ENCODE measurements at regions not wholly inside any gene's neighbourhood (a gene's known extent, or its start where the extent isn't known, plus 50 kb on each side); places are given as distances from the start of the nearest gene placed in this dataset.

- TF ChIP-seq ZBTB4 (CRISPR knock-in tag; IDR thresholded peaks at IDR 0.05; ENCODE audit: borderline replicate concordance) (no peak), KLF13 (CRISPR knock-in tag; IDR thresholded peaks at IDR 0.05) (no peak), DZIP1 (CRISPR knock-in tag; IDR thresholded peaks at IDR 0.05) (no peak), ZNF816 (CRISPR knock-in tag; IDR thresholded peaks at IDR 0.05; ENCODE audit: borderline replicate concordance) (no peak), ZNF335 (CRISPR knock-in tag; IDR thresholded peaks at IDR 0.05) (no peak), GATAD2A (CRISPR knock-in tag; IDR thresholded peaks at IDR 0.05) (no peak), ZNF329 (CRISPR knock-in tag; IDR thresholded peaks at IDR 0.05; ENCODE audit: low read depth) (no peak), ZNF263 (CRISPR knock-in tag; IDR thresholded peaks at IDR 0.05) (no peak)
Observed at GRCh38 chr10:11687779-11688447, 54.3 kb upstream of the ECHDC3 start (continued).
